ENCODE measurements at regions not wholly inside any gene's neighbourhood (a gene's known extent, or its start where the extent isn't known, plus 50 kb on each side); places are given as distances from the start of the nearest gene placed in this dataset.

DNA sequence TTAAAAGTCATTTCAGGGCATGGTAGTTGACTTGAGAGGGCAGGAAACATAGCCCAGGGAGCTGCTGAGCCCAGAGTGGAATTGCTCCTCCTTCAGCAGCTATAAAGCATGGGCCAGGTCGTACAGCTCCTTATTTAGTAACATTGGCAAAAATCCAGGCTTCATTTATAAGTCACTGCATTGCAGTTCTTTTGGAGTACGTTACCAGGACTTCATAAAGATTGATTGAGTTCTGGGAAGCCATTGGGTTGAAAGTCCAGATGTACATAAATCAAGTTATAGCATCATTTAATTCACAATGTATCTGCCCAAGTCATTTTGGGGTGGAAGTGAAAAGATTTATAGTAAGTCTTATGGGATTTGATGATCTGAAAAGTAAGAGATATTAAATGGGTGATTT is 53.0 kb upstream of the ANKEF1 start:
- no peaks in the 10 kb centered on the region for H3K9me3 Mint-ChIP-seq
- H3K27me3 Mint-ChIP-seq = peaks cover under 1% of the 10 kb centered on the region
- intact Hi-C loops (cut with micrococcal nuclease) = loop anchor here (5.0 kb wide), 2 partner anchors 35 to 55 kb away; no protein-coding TSS in a partner anchor
- peaks cover 49% of the 10 kb centered on the region for H3K4me1 Mint-ChIP-seq (ENCODE audit: low read depth)
- H3K27ac Mint-ChIP-seq = peak overlapping the region; percentile 63
- peaks cover 17% of the 10 kb centered on the region for H3K36me3 Mint-ChIP-seq (ENCODE audit: low read depth)
- H3K4me3 Mint-ChIP-seq = no peak overlapping the region

DNA sequence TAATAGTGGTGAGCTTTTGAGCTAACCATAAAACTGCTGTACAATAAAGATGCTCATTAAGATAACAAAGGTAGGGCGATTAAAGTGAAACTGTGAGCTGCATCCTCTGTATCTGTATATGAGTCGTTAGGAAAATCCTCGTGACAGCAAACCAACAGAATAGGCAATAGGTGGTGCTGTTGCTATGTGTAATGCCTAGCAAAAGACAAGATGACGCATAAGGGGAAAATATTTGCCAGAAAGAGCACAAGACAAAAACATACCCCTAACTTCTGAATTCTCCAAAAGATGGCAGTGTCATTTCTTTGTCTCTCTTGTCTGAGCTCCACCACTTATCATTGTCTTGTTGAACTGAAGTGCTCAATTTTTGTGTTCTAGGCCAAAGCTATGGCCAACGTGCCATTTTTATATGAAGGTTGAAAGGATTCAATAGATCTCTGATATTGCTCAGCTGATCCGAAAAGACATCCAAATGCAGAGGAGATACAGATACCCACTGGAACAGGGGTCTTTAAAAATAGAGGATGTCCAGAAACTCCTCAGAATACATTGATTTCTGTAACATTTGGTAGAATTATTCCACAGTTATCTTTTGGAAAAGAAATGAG is 56.3 kb upstream of the ANKEF1 start:
- Mint-ChIP-seq H3K4me1 (ENCODE audit: low read depth) (peaks cover 53% of the 10 kb centered on the region), H3K9me3 (no peaks in the 10 kb centered on the region), H3K27ac (peak overlapping the region; percentile 25), H3K4me3 (no peak overlapping the region), H3K36me3 (ENCODE audit: low read depth) (no peaks in the 10 kb centered on the region), H3K27me3 (peaks cover 12% of the 10 kb centered on the region)
- intact Hi-C loops (cut with micrococcal nuclease) = loop anchor here (1.0 to 10.0 kb wide), 6 partner anchors 112 to 1296 kb away; partner anchors contain the start of genes JAG1 and SNAP25

DNA sequence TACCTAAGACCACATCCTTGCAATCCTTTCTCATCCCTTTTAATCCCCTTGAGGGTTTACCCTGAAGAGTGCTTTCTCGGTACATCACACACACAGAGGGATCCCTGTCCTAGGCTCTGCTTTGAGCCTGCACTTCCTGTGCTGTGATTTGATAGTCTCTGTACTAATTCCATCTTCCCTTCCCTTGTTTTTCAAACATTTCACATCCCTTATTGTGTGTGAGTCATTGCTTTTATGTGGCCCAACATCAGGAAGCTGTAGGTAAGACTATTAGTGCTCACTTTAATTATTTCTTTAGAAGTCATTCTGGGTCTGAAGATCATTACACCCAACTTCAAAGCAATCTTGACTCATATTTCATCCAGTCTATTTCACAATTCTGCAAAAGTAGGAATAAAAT is 57.2 kb upstream of the ANKEF1 start:
- intact Hi-C loops (cut with micrococcal nuclease) = loop anchor here (1.0 to 10.0 kb wide), 6 partner anchors 113 to 1297 kb away; partner anchors contain the start of genes JAG1 and SNAP25
- Mint-ChIP-seq H3K4me3 (no peak overlapping the region), H3K36me3 (ENCODE audit: low read depth) (no peaks in the 10 kb centered on the region), H3K27me3 (peaks cover 14% of the 10 kb centered on the region), H3K27ac (peak overlapping the region; percentile 60), H3K9me3 (no peaks in the 10 kb centered on the region), H3K4me1 (ENCODE audit: low read depth) (peaks cover 53% of the 10 kb centered on the region)

DNA sequence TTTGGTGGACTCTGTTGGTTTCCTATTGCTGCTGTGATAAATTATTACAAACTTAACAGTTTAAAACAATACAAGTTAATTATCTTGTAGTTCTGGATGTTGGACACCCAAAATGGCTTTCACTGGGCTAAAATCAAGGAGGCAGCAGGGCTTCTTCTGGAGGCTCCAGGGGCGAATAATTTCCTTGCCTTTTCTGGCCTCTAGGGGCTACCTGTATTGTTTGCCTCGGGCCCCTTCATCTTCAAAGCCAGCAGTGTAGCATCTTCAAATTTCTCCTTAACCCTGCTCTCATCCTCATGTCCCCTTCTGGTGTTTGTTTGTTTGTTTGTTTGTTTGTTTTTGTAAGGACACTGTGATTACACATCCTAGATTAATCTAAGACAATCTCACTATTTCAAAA is 60.5 kb upstream of the ANKEF1 start:
- Mint-ChIP-seq H3K4me3 (no peak overlapping the region), H3K9me3 (no peaks in the 10 kb centered on the region), H3K36me3 (ENCODE audit: low read depth) (no peaks in the 10 kb centered on the region), H3K27me3 (peaks cover 18% of the 10 kb centered on the region), H3K4me1 (ENCODE audit: low read depth) (peaks cover 39% of the 10 kb centered on the region), H3K27ac (no peak overlapping the region)
- intact Hi-C loops (cut with micrococcal nuclease) = loop anchor here (5.0 to 10.0 kb wide), 2 partner anchors 347 to 700 kb away; partner anchors contain the start of gene JAG1

DNA sequence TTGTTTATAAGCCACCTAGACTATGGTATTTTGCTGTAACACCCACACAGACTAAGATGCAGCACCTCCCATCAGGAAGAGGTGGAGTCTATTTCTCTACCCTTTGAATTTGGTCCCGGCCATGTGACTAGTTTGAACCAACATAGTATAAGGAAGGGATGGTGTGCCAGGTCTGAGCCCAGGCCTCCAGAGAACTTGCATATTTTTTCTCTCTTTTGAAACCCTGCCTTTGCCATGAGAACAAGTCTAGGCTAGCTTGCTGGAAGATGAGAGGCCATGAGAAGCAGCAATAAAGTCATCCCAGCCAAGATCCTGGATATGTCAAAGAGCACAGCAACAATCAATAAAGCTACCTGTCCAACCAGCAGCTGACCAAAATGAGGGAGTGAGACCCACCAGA is 63.0 kb upstream of the ANKEF1 start:
- Mint-ChIP-seq H3K27ac (no peak overlapping the region), H3K36me3 (ENCODE audit: low read depth) (no peaks in the 10 kb centered on the region), H3K27me3 (peaks cover 23% of the 10 kb centered on the region), H3K4me3 (no peak overlapping the region), H3K4me1 (ENCODE audit: low read depth) (peaks cover 24% of the 10 kb centered on the region), H3K9me3 (no peaks in the 10 kb centered on the region)
- intact Hi-C loops (cut with micrococcal nuclease) = loop anchor here (5.0 to 10.0 kb wide), 2 partner anchors 344 to 703 kb away; partner anchors contain the start of gene JAG1

DNA sequence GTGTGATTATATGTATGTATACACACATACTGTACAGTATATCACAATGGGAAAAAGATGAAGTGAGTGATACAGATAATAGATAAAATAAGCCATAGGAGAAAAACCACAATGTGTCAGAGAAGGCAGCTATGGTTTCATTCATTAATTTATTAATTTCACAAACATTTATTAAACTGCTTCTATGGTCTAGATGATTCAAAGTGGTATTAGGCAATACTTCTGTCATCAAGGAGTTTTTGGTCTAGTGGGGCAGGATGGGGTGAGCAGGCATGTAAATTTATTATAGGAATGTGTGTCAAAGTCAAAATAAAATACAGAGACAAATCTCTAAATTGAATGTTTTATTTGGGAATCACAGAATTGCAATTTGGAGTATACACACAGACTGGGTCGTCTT is 65.2 kb upstream of the ANKEF1 start:
- Mint-ChIP-seq H3K27me3 (peaks cover 29% of the 10 kb centered on the region), H3K4me3 (no peak overlapping the region), H3K27ac (no peak overlapping the region), H3K4me1 (ENCODE audit: low read depth) (peaks cover 23% of the 10 kb centered on the region), H3K9me3 (no peaks in the 10 kb centered on the region), H3K36me3 (ENCODE audit: low read depth) (no peaks in the 10 kb centered on the region)
- intact Hi-C loops (cut with micrococcal nuclease) = loop anchor here (5.0 to 10.0 kb wide), 2 partner anchors 342 to 705 kb away; partner anchors contain the start of gene JAG1

DNA sequence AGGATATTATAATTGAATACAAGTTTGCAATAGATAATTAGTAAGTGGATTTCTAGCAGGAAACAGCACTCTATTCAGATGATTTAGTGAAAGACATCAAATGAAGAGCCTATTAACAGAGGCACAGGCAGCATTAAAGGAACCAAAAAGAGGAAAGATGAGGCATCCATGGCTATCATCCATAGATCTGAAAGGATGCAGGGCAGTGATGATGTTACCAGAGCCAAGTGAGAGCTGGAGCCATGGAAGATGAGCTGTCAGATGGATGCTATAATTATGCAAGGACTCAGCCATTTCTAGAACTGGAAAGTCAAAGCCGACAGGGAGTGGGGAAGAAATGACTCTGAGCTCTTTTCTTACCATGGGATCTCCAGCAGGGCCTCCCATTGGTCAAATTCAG is 66.8 kb upstream of the ANKEF1 start:
- Mint-ChIP-seq H3K27me3 (peaks cover 32% of the 10 kb centered on the region), H3K9me3 (no peaks in the 10 kb centered on the region), H3K4me3 (no peak overlapping the region), H3K4me1 (ENCODE audit: low read depth) (peaks cover 19% of the 10 kb centered on the region), H3K27ac (no peak overlapping the region), H3K36me3 (ENCODE audit: low read depth) (no peaks in the 10 kb centered on the region)
- intact Hi-C loops (cut with micrococcal nuclease) = no loop called here

DNA sequence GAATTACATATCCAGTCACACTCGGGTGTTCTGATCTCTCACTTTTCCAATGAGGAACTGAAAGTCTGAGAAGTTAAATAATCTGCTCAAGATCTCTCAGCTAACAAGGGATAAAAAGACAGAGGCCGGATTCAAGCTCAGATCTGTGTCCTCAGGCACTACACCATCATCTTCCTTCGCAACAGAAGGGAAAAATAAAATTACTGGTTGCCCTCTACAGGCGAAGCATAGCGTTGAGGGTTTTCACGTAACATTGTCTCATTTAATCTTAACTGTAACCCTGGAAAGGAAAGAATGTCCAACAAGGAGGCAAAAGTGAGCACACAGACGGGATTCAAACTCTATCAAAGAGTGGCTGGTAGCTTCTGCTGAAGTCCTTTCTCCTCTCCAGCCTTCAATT is 67.8 kb upstream of the ANKEF1 start:
- peaks cover 29% of the 10 kb centered on the region for H3K27me3 Mint-ChIP-seq

DNA sequence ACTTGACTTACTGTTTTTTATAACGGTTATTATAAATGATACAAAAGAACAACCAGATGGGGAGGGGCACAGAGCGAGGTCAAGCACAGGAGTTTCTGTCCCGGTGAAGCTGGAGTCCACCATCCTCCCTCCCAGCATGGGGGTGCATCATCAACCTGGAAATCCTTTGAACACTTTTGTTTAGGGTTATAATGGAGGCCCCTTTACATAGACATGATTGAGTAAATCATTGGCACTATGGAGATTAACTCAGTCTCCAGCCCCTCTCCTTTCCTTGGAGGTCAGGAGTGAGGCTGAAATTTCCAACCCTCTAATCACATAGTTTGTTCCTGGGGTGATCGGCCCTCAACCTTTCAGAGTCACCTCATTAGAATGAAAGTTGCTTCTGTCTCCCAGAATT is 71.8 kb upstream of the ANKEF1 start:
- no peak overlapping the region for H3K27ac Mint-ChIP-seq
- peaks cover 15% of the 10 kb centered on the region for H3K4me1 Mint-ChIP-seq (ENCODE audit: low read depth)
- intact Hi-C loops (cut with micrococcal nuclease) = no loop called here
- H3K27me3 Mint-ChIP-seq = peaks cover 26% of the 10 kb centered on the region
- H3K36me3 Mint-ChIP-seq (ENCODE audit: low read depth) = no peaks in the 10 kb centered on the region
- H3K9me3 Mint-ChIP-seq = no peaks in the 10 kb centered on the region
- no peak overlapping the region for H3K4me3 Mint-ChIP-seq

More for the DNA sequence above, 67.8 kb upstream of the ANKEF1 start:
- Mint-ChIP-seq H3K27ac (no peak overlapping the region), H3K9me3 (no peaks in the 10 kb centered on the region), H3K4me1 (ENCODE audit: low read depth) (peaks cover 19% of the 10 kb centered on the region), H3K4me3 (no peak overlapping the region), H3K36me3 (ENCODE audit: low read depth) (no peaks in the 10 kb centered on the region)
- intact Hi-C loops (cut with micrococcal nuclease) = no loop called here

DNA sequence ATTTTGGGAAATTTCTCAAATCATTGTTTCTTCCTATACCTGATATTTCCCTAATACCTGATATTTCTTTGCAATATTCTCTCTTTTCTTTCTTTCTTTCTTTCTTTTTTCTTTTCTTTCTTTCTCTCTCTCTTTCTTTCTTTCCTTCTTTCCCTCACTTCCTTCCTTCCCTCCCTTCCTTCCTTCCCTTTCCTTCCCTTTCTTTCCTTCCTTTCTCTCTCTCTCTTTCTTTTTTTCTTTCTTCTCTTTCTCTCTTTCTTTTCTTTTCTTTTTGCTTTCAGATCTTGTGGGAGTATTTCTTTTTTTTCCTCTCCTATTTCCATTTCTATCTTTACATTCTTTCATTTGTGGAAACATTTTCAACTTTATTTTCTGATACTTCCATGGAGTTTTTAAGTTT is 76.1 kb upstream of the ANKEF1 start:
- H3K27me3 Mint-ChIP-seq = peaks cover 9% of the 10 kb centered on the region
- no peaks in the 10 kb centered on the region for H3K4me1 Mint-ChIP-seq (ENCODE audit: low read depth)
- intact Hi-C loops (cut with micrococcal nuclease) = no loop called here
- H3K9me3 Mint-ChIP-seq = no peaks in the 10 kb centered on the region
- H3K27ac Mint-ChIP-seq = no peak overlapping the region
- H3K36me3 Mint-ChIP-seq (ENCODE audit: low read depth) = no peaks in the 10 kb centered on the region
- no peak overlapping the region for H3K4me3 Mint-ChIP-seq

DNA sequence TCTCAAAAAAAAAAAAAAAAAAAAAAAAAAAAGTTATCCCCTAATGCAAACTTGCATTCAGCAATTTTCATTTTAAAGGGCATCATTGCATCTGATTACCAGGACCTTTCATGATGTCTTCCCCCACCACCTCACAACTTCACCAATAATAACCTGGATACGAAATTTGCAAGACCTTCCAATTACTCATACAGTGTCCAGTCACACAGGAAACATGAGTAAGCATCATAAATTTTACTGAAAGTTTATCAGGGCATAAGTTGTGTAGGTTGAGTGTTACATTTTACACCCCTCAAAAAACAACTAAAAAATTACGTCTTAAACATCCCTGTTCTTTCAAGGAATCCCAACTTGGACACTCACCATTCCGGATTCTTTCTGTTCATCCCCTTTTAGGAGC is 79.1 kb upstream of the ANKEF1 start:
- Mint-ChIP-seq H3K4me3 (no peak overlapping the region), H3K27me3 (peaks cover 12% of the 10 kb centered on the region), H3K4me1 (ENCODE audit: low read depth) (no peaks in the 10 kb centered on the region)

DNA sequence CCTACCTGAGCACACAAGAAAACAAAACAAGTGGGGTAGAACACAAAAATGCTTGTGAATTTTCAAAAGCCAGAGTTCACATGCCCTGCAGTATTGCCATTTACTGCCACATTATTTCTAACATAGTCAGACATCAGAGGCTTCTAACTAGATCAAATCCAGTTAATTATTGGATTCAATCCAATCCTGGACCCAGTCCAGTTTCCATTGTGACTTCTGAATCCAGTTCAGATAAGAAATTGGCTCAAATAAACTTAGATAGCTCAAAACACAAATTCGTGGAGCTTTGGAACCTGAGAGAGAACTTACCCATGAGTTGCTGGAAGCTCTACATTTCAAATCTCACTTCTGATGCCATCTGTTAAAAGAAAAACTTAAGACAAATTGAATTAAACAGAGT is 85.2 kb upstream of the ANKEF1 start:
- peaks cover 9% of the 10 kb centered on the region for H3K27me3 Mint-ChIP-seq

More for the DNA sequence above, 79.1 kb upstream of the ANKEF1 start:
- H3K9me3 Mint-ChIP-seq = no peaks in the 10 kb centered on the region
- no peak overlapping the region for H3K27ac Mint-ChIP-seq
- H3K36me3 Mint-ChIP-seq (ENCODE audit: low read depth) = no peaks in the 10 kb centered on the region
- intact Hi-C loops (cut with micrococcal nuclease) = no loop called here

DNA sequence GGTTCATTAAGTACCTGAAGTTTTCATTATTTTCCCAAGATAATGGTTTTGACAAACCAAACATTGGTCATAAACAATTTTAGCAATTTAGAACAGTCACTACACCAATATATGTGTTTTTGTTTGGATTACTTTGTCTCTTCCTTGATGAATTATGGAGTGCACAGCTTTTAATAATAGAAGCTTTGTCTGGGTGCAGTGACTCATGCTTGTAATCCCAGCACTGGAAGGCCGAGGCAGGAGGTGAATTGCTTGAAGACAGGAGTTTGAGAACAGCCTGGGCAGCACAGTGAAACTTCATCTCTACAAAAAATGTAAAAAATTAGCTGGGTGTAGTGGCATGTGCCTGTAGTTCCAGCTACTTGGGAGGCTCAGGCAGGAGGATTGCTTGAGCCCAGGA is 89.4 kb upstream of the ANKEF1 start:
- H3K27me3 Mint-ChIP-seq = peaks cover 7% of the 10 kb centered on the region
- H3K9me3 Mint-ChIP-seq = no peaks in the 10 kb centered on the region
- H3K27ac Mint-ChIP-seq = no peak overlapping the region
- intact Hi-C loops (cut with micrococcal nuclease) = no loop called here
- H3K36me3 Mint-ChIP-seq (ENCODE audit: low read depth) = no peaks in the 10 kb centered on the region
- peaks cover 5% of the 10 kb centered on the region for H3K4me1 Mint-ChIP-seq (ENCODE audit: low read depth)
- no peak overlapping the region for H3K4me3 Mint-ChIP-seq

More for the DNA sequence above, 85.2 kb upstream of the ANKEF1 start:
- no peak overlapping the region for H3K4me3 Mint-ChIP-seq
- H3K9me3 Mint-ChIP-seq = no peaks in the 10 kb centered on the region
- intact Hi-C loops (cut with micrococcal nuclease) = no loop called here
- no peaks in the 10 kb centered on the region for H3K4me1 Mint-ChIP-seq (ENCODE audit: low read depth)
- H3K27ac Mint-ChIP-seq = no peak overlapping the region
- H3K36me3 Mint-ChIP-seq (ENCODE audit: low read depth) = no peaks in the 10 kb centered on the region

DNA sequence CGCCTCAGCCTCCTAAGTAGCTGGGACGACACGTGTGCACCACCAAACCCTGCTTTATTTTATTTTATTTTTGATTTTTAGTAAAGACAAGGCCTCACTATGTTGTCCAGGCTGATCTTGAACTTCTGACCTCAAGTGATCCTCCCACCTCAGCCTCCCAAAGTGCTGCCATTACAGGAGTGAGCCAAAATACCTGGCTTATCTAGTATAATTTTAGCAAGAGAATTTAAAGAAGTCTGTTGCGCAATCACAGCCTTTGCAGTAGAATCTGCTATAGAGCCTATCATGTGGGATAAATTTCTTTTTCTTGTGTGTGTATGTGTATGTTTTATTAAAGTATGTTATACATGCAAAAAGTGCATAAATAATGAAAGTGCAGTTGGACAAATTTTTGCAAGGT is 92.1 kb upstream of the ANKEF1 start:
- no peak overlapping the region for H3K27ac Mint-ChIP-seq
- H3K4me1 Mint-ChIP-seq (ENCODE audit: low read depth) = peaks cover 5% of the 10 kb centered on the region
- H3K36me3 Mint-ChIP-seq (ENCODE audit: low read depth) = no peaks in the 10 kb centered on the region
- intact Hi-C loops (cut with micrococcal nuclease) = no loop called here
- peaks cover 13% of the 10 kb centered on the region for H3K27me3 Mint-ChIP-seq
- no peaks in the 10 kb centered on the region for H3K9me3 Mint-ChIP-seq
- H3K4me3 Mint-ChIP-seq = no peak overlapping the region

DNA sequence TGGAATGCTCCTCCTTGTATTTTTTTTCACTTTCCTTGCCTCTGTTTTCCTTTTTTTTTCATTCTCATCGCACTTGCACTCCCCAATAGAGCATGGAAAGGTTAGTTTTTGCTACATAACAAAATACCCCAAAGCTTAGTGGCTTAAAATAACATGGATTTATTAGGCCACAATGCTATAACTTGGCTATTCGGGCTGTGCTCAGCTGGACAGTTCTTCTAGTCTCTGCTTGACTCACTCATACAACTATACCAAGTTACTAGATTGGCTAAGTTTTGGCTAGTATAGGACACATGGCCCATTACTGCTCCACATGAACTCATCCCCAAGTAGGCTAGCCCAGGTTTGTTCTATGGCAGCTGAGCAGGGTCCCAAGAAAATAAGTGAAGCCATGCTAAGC is 94.5 kb upstream of the ANKEF1 start:
- Mint-ChIP-seq H3K9me3 (no peaks in the 10 kb centered on the region), H3K36me3 (ENCODE audit: low read depth) (no peaks in the 10 kb centered on the region), H3K27ac (no peak overlapping the region), H3K4me1 (ENCODE audit: low read depth) (peaks cover 5% of the 10 kb centered on the region), H3K4me3 (no peak overlapping the region), H3K27me3 (peaks cover 19% of the 10 kb centered on the region)
- intact Hi-C loops (cut with micrococcal nuclease) = no loop called here

Measured in dendritic cell treated with granulocyte-macrophage colony-stimulating factor and Interleukin-4, amounts not matched to agents 40 ng/mL and 50 ng/mL, for 4 days (primary cell).